GM19240 (cell line): ENCODE measurements at regions not wholly inside any gene's neighbourhood (a gene's known extent, or its start where the extent isn't known, plus 50 kb on each side); places are given as distances from the start of the nearest gene placed in this dataset.

ENCODE experiments used
- DNase-seq: peaks from one replicate; pipeline ENCODE4 v3.0.0; 2011; ENCODE audit warnings: low spot score; ENCODE audit not compliant: insufficient read length

DNA sequence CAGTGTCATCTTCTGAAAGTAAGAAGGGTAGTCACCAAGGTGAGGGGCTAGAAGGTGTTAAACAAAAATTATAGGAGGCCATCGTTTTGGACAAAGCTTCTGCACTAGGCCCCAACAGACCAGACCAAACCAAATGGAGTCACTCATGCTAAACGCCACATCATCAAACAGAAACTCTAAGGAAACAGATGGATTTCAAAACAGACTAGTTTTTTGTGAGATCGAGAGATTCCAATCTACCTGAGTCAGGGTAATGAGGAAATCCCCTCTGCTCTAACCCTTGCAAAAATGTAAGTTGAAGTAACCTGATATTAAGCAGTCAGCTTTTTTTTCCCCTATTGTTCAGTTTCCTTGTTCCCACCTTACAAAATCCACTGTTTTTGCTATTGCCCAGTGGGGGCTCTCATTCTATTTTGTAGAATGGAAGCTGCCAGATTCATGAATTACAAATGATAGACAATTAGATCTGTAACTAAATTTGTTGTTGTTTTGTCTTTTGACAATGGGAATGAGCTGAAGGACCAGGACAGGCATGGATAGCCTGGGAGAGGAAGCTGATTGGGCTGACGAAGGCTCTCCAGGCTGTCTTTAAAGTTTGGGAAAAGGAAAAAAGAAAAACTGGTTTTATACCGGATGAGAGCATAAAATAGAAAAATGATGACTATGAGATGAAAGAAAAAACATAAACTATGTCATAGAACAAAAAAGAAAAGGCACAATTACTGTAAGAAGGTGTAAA lies 94.7 kb upstream of the ADAMTSL1 start:
- no peak for DNase-seq

DNA sequence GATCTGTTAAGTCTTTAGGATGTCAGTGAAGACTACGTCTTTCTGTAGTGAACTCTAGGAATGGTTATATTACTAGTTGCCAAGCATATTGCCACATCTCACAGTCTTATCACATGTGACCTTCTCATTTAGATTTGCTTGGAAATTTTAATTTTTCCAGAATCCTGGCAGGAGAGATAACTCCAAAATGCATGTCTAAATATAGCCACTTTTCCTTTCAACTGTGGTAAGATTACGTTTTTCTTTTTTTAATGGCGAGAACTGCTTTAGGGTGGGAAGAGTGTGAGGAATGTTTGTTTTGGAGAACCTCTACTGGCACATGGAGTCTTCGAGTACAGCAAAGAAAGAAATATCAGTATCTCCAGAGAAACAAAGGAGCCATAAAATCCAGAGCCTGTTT lies 91.7 kb upstream of the ADAMTSL1 start:
- no peak for DNase-seq

DNA sequence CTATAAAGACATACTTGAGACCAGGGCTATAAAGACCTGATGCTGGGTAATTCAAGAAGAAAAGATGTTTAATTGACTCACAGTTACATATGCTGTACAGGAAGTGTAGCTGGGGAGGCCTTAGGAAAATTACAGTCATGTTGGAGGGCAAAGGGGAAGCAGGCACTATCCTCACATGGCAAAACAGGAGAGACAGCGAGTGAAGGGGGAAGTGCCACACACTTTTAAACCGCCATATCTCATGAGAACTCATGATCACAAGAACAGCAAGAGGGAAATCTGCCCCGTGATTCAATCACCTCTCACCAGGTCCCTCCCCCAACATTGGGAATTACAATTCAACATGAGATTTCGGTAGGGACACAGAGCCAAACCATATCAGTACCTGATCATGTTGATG lies 89.9 kb upstream of the ADAMTSL1 start:
- no peak for DNase-seq

DNA sequence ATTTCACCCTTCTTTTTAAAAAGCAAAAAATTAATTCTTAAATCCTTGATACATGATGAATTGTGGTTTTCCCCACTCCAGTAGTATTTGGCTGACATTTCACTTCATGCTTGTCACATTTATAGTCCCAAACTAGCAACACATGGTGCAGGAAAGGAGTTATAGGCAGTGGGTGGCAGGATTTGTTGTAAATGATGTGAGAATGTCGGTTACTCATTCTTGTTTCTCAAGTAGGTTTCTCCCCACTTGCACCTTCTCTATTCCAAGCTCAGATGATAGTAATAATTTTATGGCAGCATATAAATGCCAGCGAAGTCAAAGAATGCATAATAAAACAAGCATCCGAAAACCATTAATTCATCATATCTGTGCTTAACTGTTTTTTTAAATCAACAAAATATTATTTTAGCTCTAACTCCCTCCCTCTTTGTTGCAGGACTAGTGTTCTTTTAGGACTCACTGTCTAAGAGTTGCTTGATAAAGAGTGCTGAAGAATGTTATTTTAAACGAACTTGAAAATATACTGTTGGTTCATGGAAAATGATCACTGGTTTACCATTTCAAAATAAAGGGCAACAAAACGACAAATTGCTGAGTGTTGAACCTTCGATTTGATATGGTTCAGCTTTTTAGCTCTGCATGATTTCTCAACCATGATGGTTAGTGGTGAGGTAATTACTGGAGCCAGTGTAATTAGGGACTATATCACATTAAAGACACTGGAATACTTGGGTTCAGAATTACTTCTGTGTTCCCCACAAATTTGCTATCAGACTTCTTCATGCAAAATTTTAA lies 88.1 kb upstream of the ADAMTSL1 start:
- DNase-seq: no peak

DNA sequence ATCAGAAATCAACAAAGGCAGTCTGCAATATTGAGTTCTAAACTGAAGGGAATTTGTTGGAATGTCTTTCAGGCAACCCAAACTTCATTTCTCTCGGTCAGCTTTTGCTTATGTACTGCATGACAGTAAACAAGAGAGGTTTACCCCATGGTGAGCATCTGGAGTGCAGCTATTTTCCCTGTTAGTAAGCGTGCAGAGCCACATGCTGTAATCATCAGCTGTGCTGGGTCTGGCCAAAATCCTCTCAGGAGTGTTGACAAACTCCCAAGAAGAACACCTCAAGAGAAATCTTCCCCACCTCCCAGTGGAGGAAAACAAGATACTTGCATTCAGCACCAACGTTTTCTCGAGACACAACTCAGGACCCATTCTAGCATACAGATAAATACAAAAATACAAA lies 83.6 kb upstream of the ADAMTSL1 start:
- DNase-seq: no peak

DNA sequence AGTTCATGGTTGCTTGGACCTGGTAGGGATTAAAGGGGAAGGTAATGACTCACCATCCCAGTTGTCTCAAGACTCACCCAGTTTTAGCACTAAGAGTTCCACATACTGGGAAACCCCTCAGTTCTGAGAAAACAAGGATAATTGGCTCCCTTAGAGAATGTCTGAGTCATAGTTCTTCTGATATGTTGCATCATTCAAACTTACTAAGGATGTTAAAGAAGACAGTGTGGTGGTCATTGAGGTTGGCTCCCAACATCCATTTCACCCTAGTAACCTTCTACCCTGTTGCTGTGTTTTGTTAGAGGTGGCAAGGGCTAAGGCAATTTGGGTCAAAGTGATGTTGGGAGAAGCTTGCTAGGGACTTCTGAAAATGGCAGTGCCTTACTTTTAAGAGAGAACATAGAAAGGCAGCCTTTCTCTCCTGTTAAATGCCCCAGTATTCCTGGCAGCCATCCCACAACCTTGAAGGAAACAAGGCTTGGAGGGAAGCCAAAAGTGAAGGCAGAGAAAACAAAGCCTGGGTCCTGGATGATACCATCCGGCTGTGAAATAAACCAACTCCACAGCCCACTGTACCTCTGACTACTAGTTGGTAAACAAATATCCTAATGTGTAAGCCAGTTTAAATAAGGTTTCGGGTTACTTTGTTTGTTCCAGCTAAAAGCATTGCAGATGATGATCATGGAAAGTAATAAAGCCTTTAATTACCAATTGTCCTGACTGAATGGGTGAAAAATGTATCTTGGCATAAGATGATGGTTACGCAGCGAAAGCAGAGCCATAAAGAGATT lies 80.4 kb upstream of the ADAMTSL1 start:
- no peak for DNase-seq

DNA sequence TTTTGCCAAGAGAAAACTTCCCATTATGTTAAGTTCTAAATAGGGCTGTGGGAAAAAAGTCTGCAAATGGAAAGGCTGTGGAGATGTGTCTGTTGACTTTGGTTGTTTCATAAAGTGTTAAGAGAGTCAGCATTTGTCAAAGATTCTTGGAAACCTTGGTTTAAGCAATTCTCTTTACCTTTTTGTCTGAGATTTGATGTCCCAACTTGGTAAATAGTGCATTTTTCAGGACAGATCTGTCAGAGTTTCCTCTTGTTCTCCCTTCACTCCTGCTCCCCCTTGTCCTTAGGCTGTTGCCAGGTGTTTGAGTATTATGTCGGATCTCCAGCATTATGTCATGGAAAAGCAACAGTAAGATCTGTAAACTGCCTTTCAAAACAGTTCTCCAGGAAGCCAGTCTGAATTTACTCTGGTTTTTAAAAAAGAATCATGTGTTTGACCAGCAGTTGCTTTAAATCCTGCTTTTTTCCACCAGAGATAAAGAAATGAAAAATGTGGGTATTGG lies 79.1 kb upstream of the ADAMTSL1 start:
- no peak for DNase-seq

DNA sequence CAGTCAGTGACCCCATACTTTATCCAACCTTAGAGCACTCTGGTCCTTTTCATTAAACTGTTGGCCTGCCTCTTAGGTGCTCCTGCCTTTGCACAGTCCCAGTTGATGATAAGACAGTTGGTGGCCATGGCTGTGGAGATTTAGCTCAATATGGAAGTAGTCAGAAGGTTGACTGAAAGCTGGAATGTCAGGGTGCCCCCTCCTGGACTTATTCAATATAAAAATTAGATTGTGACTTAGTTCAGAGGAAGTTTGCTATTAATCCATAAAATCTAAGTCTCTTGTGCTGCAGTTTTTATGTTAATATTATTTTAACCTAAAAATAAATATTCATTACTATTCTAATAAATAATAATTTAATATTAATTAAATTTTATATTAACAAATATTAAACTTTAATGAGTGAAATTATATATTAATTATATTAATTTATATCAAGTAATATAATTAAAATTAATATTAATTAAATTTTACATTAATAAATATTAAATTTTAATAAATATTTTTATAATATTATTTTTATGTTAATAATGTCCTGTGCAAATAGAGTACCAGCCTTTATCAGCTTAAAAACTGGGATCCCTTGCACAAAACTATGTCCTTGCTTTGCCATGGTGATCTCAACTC lies 77.7 kb upstream of the ADAMTSL1 start:
- no peak for DNase-seq

DNA sequence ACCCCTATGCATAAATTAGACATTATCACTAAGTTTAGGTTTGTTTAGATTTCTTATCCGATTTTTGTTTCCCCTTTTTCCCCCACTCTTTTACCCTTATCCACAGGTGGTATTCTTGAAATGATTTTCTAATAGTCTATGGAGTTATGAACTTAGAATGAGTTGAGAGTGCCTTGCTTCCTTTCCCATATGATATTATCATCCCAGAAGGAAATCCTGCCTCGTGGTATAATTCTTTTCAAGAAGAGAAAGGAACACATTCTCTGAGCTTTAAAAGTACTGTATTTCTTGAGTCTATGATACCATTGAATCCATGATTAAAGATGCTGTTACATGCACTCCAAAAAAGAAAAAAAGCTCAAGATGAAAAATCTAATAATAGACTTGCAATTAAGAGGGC lies 76.9 kb upstream of the ADAMTSL1 start:
- DNase-seq: no peak

DNA sequence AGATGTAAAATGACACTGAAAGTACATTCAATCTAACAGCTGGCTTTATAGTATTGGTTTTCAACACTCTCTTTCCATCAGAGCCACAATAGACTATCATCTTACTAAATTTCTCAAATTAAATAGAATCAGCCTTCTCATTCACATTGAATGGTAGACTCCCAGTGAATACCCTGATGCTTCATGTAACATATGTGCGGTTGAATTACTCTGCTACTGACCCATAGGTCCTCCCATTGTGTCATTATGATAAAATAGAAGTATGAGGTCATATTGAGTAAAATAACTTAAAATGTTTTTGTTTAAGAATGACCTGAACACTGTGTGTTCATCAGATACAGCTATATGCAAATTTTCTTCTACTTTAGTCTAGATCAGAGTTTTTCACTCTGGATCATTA lies 75.9 kb upstream of the ADAMTSL1 start:
- no peak for DNase-seq

DNA sequence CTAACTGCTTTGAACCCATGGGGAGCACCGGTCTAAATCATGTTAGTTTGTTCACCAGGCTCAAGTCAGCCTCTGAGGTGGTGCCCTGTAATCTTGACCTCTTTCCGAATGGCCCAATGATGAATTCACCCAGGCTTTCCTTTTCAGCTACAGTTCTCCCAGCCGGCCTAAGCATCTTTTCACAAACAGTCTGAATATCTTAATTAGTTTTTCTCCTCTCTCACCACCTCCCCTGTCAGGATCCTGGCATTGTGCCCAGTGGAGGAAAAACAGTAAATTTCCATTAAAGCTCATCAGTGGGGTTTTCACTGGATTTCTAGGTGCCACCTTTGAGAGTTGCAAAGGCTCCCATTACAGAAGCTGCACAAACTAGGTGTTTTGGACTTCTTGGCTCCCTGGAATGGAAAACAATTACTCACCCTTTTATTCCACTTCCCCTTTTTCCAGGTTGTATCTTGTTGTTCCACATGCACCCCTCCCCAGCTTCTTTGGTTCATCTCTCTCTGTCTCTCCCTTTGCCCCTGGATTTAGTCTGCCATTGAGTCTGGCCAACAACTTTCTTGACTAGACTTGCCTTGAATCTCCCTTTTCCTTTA lies 69.4 kb upstream of the ADAMTSL1 start:
- no peak for DNase-seq

DNA sequence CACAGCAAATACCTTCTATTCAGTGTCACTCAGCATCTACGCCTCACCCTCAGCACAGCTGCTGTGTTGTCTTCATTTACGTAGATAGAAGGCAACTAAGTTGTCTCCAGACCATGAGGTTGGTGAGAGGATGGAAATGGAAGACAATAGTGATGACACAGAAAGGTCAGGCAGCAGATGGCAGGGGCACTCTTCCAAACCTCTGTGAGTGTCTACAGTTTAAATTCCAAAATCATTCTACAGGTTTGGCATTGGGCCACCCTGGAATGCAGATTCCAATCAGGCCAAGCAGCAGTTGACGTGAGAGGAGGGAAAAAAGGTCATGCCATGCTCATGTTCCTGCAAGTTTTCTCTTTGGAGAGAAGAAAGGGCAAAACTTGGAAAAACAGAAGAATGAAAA lies 68.7 kb upstream of the ADAMTSL1 start:
- DNase-seq: no peak

DNA sequence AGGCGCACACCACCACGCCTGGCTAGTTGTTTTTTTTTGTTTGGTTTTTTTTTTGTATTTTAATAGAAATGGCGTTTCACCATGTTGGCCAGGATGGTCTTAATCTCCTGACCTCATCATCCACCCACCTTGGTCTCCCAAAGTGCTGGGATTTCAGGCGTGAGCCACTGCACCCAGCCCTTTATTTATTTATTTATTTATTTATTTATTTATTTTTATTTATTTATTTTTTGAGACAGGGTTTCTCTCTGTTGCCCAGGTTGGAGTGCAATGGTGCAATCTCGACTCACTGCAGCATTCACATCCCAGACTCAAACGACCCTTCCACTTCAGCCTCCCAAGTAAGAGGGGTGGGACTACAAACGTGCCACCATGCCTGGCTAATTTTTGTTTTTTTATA lies 63.0 kb upstream of the ADAMTSL1 start:
- DNase-seq: no peak

DNA sequence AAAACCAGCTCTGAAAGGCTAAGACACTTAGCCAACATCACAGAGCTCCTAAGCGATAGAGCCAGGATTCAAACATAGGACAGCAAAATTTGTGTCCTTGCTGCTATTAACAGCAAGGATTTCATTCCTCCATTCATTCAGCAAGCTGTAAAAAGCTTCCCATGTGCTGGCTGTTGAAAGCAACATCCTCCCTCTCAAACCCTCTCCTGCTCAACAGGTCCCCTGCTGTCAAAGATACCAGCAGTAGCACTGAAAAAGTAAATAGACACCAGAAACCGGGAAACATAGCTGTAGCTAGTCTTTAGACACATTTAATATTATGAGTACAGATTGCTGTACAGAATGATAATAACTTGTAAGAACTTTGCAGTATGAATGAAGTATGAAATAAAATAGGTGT lies 52.6 kb upstream of the ADAMTSL1 start:
- no peak for DNase-seq

DNA sequence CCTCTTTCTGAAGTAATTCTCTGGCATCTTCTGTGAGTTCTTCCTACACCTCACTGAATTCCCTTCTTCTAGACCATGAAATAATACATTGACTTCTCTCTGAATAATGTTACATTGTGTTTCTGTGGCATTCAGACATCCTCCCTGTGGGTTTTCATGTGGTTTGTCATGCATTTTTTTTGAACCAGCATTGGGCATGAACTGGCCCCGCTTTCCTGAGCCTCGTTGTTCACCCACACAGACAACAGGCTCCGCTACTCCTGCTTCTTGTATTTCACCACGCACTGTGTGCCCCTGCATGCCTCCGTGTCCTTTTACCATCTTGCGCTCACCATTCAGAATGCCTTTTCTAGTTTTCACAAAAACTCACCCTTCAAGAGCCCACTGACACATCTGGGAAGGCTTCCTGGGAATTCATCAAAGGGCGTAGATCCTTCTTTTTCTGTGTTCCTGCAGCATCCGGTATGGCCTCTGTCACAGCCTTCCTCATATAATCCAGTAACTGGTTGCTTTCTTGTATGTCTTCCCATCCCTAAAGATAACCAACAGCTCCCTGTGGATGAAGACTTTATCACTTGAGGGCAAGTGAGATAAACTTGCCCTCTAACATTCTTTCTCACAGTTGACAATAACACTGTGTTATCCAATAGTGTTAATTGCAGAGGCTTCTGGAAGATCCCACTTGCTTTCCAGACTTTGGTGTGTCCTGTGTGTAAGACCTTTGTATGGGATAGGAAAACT lies 51.5 kb upstream of the ADAMTSL1 start:
- no peak for DNase-seq

DNA sequence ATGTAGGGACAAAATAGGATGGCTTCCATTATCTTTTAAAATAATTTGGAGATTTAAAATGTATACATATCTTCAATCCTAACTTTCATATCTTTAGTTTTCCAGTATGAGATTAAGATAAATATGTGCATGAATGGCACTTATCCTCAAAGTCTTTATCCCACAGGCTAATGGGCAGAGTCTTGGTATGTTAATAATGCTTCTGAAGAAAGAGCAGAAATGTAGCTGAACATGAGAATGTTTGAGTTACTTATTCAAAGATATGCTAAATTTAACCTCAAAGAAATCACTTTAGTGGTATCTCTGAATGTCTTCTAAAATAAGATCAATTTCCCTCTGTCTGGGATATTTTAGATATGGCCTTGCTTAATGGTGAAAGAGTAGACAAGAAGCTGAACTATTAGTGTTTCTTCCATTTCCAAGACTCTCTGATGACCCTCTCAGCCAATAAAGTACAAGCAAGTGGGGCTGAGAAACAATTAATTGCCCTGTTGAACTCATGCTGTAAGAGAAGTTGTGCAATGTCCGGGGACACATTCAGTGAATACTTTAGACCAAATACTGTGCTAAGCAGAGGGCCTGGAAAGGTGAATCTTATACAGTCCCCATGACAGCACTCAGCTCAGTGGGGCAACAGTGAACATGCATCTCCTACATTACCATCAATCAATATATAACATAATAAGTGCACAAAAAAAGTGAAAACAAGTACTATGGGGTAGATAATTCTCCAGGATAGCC lies 50.0 kb upstream of the ADAMTSL1 start:
- no peak for DNase-seq
